Left lung (tissue), 4 donors: ENCODE measurements at regions not wholly inside any gene's neighbourhood (a gene's known extent, or its start where the extent isn't known, plus 50 kb on each side); places are given as distances from the start of the nearest gene placed in this dataset.
A peak's percentile ranks its signal among the peaks of the same experiment; 100 is the strongest.

Experiments
- ATAC-seq: fragments of 200-7000 bp; cut with Tn5 transposase; one replicate; pipeline ENCODE4 v1.9.1; 2020; ENCODE audit warnings: moderate library complexity
- DNase-seq, 4 donors: peaks; one replicate each; pipeline ENCODE4 v3.0.0-alpha.2; 2013 to 2020
- H3K27ac ChIP-seq, 2 donors: fragments of 200-600 bp; sonication (generic) in 1 of 2; one replicate each; pipeline versions ENCODE4 v1.5.0 to v1.8.0; 2020 to 2021
- H3K27me3 ChIP-seq, 2 donors: fragments of 200-600 bp; sonication (generic) in 1 of 2; one replicate each; pipeline versions ENCODE4 v1.5.0 to v1.8.0; 2020 to 2021
- H3K36me3 ChIP-seq, 2 donors: fragments of 200-600 bp; sonication (generic) in 1 of 2; one replicate each; pipeline versions ENCODE4 v1.5.0 to v1.8.0; 2020 to 2021
- H3K4me1 ChIP-seq, 2 donors: fragments of 200-600 bp; one replicate each; pipeline ENCODE4 v1.8.0; 2021
- H3K4me3 ChIP-seq, 2 donors: fragments of 200-600 bp; sonication (generic) in 1 of 2; one replicate each; pipeline versions ENCODE4 v1.5.0 to v1.8.0; 2020 to 2021; ENCODE audit warnings: mild to moderate bottlenecking in 1 of 2
- H3K9me3 ChIP-seq, 2 donors: fragments of 200-600 bp; sonication (generic) in 1 of 2; one replicate each; pipeline versions ENCODE4 v1.5.0 to v1.8.0; 2020 to 2021
- CTCF ChIP-seq, 2 donors: fragments of 200-600 bp; sonication (generic) in 1 of 2; IDR thresholded peaks; one replicate each; pipeline versions ENCODE4 v1.5.0 to v1.8.0; 2021; ENCODE audit warnings: antibody characterized with exemption in 2 of 2
- intact Hi-C, 2 donors: fragments of 100-400 bp; cut with DNase I; formaldehyde crosslinking; loops; one replicate each; pipeline versions ENCODE4 v1.11.2 to v1.14.2; 2022
- donor health status: DM: no; HTN: yes; CAD: no.
- donor health status: DM: no; HTN: no; CAD: no.

- no peak overlapping the region for H3K27ac ChIP-seq
- intact Hi-C loops, result no loop called here
- no peaks in the 10 kb centered on the region for H3K4me1 ChIP-seq
- peak; percentile 30 for ATAC-seq
- TF ChIP-seq CTCF (IDR thresholded peaks at IDR 0.05), result no peak
- H3K4me3 ChIP-seq, result no peak overlapping the region
- no peaks in the 10 kb centered on the region for H3K9me3 ChIP-seq
- no peak for DNase-seq
- H3K36me3 ChIP-seq, result no peaks in the 10 kb centered on the region
- no peaks in the 10 kb centered on the region for H3K27me3 ChIP-seq
These were observed 107.3 kb upstream of the CCDC196 start for GRCh38 chr14:66378712-66379505.

GRCh38 chr14:66380143-66380542 is 106.0 kb upstream of the CCDC196 start:
- H3K27me3 ChIP-seq, result no peaks in the 10 kb centered on the region
- ATAC-seq (no peak), DNase-seq (peak in 1 of 4 donors; percentile 13)
- no peaks in the 10 kb centered on the region for H3K9me3 ChIP-seq
- intact Hi-C loops, result no loop called here
- no peak for TF ChIP-seq CTCF (IDR thresholded peaks at IDR 0.05)
- no peaks in the 10 kb centered on the region for H3K4me1 ChIP-seq
- H3K36me3 ChIP-seq, result no peaks in the 10 kb centered on the region
- H3K27ac ChIP-seq, result no peak overlapping the region
- no peak overlapping the region for H3K4me3 ChIP-seq

- TF ChIP-seq CTCF (IDR thresholded peaks at IDR 0.05), result no peak
- no peaks in the 10 kb centered on the region for H3K27me3 ChIP-seq
These were observed 104.4 kb upstream of the CCDC196 start for GRCh38 chr14:66381755-66382154.

GRCh38 chr14:66383257-66383656 is 102.9 kb upstream of the CCDC196 start:
- H3K27me3 ChIP-seq, result no peaks in the 10 kb centered on the region
- intact Hi-C loops, result no loop called here
- H3K36me3 ChIP-seq, result no peaks in the 10 kb centered on the region
- no peak overlapping the region for H3K27ac ChIP-seq
- H3K4me1 ChIP-seq, result no peaks in the 10 kb centered on the region
- TF ChIP-seq CTCF (IDR thresholded peaks at IDR 0.05), result no peak
- no peaks in the 10 kb centered on the region for H3K9me3 ChIP-seq
- no peak for ATAC-seq
- H3K4me3 ChIP-seq, result no peak overlapping the region
- DNase-seq, result no peak

More at GRCh38 chr14:66381755-66382154, 104.4 kb upstream of the CCDC196 start:
- intact Hi-C loops, result no loop called here
- no peaks in the 10 kb centered on the region for H3K4me1 ChIP-seq
- no peak overlapping the region for H3K27ac ChIP-seq
- no peak overlapping the region for H3K4me3 ChIP-seq
- no peak for ATAC-seq
- no peaks in the 10 kb centered on the region for H3K36me3 ChIP-seq
- H3K9me3 ChIP-seq, result no peaks in the 10 kb centered on the region
- DNase-seq, result no peak

- H3K9me3 ChIP-seq, result no peaks in the 10 kb centered on the region
- no peak overlapping the region for H3K4me3 ChIP-seq
- no peak overlapping the region for H3K27ac ChIP-seq
- H3K4me1 ChIP-seq, result no peaks in the 10 kb centered on the region
- H3K27me3 ChIP-seq, result no peaks in the 10 kb centered on the region
- no peaks in the 10 kb centered on the region for H3K36me3 ChIP-seq
- no peak for TF ChIP-seq CTCF (IDR thresholded peaks at IDR 0.05)
- ATAC-seq (no peak), DNase-seq (no peak)
- intact Hi-C loops, result no loop called here
These were observed 102.4 kb upstream of the CCDC196 start for GRCh38 chr14:66383771-66384170.
